MM.1S (cell line): ENCODE measurements at regions not wholly inside any gene's neighbourhood (a gene's known extent, or its start where the extent isn't known, plus 50 kb on each side); places are given as distances from the start of the nearest gene placed in this dataset.

Experiments
- DNase-seq: peaks from one replicate; pipeline ENCODE4 v3.0.0-alpha.2; 2015
- H2AFZ ChIP-seq: fragments of 300-600 bp; sonication (generic); 2 replicates; pipeline ENCODE4 v1.6.0; 2016; ENCODE audit warnings: antibody characterized with exemption, low read length
- H3F3A ChIP-seq: fragments of 300-600 bp; sonication (generic); 2 replicates; pipeline ENCODE4 v1.6.1; 2016; ENCODE audit warnings: mild to moderate bottlenecking, antibody characterized with exemption, low read length, moderate library complexity, mixed read lengths; ENCODE audit not compliant: insufficient read depth
- H3K27ac ChIP-seq: fragments of 300-600 bp; sonication (generic); 2 replicates; pipeline ENCODE4 v1.5.1; 2016; ENCODE audit warnings: mild to moderate bottlenecking, low read length
- H3K27me3 ChIP-seq: fragments of 300-600 bp; sonication (generic); replicated peaks from 2 replicates; pipeline ENCODE4 v1.6.0; 2016; ENCODE audit warnings: low read length; ENCODE audit not compliant: insufficient read depth
- H3K36me3 ChIP-seq: fragments of 300-600 bp; sonication (generic); replicated peaks from 2 replicates; pipeline ENCODE4 v1.6.1; 2016; ENCODE audit warnings: mild to moderate bottlenecking, low read length, mixed read lengths; ENCODE audit not compliant: insufficient read depth
- H3K4me1 ChIP-seq: fragments of 300-600 bp; sonication (generic); 2 replicates; pipeline ENCODE4 v1.6.1; 2016; ENCODE audit warnings: low read length, mixed read lengths
- H3K4me2 ChIP-seq: fragments of 300-600 bp; sonication (generic); 2 replicates; pipeline ENCODE4 v1.6.0; 2016; ENCODE audit warnings: low read depth, low read length
- H3K4me3 ChIP-seq: fragments of 300-600 bp; sonication (generic); 2 replicates; pipeline ENCODE4 v1.5.1; 2016; ENCODE audit warnings: low read length, mixed read lengths
- H3K79me2 ChIP-seq: fragments of 300-600 bp; sonication (generic); 2 replicates; pipeline ENCODE4 v1.6.1; 2016; ENCODE audit warnings: mixed run types, low read length, mixed read lengths
- H3K9ac ChIP-seq: fragments of 300-600 bp; sonication (generic); 2 replicates; pipeline ENCODE4 v1.6.1; 2016; ENCODE audit warnings: low read length, mixed read lengths
- H3K9me2 ChIP-seq: fragments of 300-600 bp; sonication (generic); replicated peaks from 2 replicates; pipeline ENCODE4 v1.6.1; 2016; ENCODE audit warnings: mild to moderate bottlenecking, low read length, mixed read lengths; ENCODE audit not compliant: insufficient read depth
- H3K9me3 ChIP-seq: fragments of 300-600 bp; sonication (generic); replicated peaks from 2 replicates; pipeline ENCODE4 v1.6.1; 2016; ENCODE audit warnings: mild to moderate bottlenecking, low read length, mixed read lengths; ENCODE audit not compliant: insufficient read depth
- H4K20me1 ChIP-seq: fragments of 300-600 bp; sonication (generic); 2 replicates; pipeline ENCODE4 v1.6.1; 2016; ENCODE audit warnings: mild to moderate bottlenecking, low read length, moderate library complexity, mixed read lengths; ENCODE audit not compliant: insufficient read depth
- EZH2 ChIP-seq: fragments of 300-600 bp; sonication (generic); optimal IDR thresholded peaks from 2 replicates; pipeline ENCODE3; 2017; ENCODE audit warnings: low read depth, mild to moderate bottlenecking, antibody characterized with exemption, low read length, mixed read lengths
- EZH2phosphoT487 ChIP-seq: fragments of 300-600 bp; sonication (generic); IDR thresholded peaks from 2 replicates; pipeline ENCODE4 v1.6.1; 2018; ENCODE audit warnings: antibody characterized with exemption, low read length
- TF ChIP-seq, protein P1 (sequence below): fragments of 300-600 bp; sonication (generic); IDR thresholded peaks from 2 replicates; pipeline ENCODE4 v1.5.1; 2016; ENCODE audit warnings: antibody characterized with exemption, low read length, mixed read lengths

DNA sequence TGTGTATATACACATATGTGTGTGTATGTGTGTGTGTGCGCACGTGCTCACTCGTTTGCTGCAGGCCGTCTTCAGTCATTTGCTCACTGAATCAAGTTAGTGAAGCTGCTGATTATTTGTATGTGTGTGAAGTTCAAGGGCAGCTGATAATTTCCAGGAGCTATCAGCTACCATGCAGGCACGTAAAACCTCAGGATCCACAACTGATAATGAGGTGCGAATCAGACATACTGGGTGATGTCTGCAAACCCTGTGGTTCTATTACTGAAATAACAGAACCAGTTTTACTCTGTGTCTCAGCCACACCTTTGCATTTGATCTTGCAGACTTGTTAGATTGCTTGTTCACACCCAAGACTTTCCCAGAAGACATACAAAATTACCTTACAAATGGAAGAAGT lies 257.6 kb downstream of the TAF11L14 start:
- Histone ChIP-seq H3K36me3 (no peaks in the 10 kb centered on the region), H3K9me3 (no peaks in the 10 kb centered on the region), H3K27ac (no peak overlapping the region), H3K79me2 (no peaks in the 10 kb centered on the region), H3F3A (no peaks in the 10 kb centered on the region), H3K4me2 (no peak overlapping the region), H3K9me2 (no peaks in the 10 kb centered on the region), H3K27me3 (no peaks in the 10 kb centered on the region), H3K9ac (no peak overlapping the region), H3K4me1 (no peaks in the 10 kb centered on the region), H2AFZ (no peak overlapping the region), H3K4me3 (no peak overlapping the region), H4K20me1 (no peaks in the 10 kb centered on the region)
- DNase-seq, result no peak
- TF ChIP-seq EZH2phosphoT487 (no peak), EZH2 (no peak)
- TF ChIP-seq, protein P1, sequence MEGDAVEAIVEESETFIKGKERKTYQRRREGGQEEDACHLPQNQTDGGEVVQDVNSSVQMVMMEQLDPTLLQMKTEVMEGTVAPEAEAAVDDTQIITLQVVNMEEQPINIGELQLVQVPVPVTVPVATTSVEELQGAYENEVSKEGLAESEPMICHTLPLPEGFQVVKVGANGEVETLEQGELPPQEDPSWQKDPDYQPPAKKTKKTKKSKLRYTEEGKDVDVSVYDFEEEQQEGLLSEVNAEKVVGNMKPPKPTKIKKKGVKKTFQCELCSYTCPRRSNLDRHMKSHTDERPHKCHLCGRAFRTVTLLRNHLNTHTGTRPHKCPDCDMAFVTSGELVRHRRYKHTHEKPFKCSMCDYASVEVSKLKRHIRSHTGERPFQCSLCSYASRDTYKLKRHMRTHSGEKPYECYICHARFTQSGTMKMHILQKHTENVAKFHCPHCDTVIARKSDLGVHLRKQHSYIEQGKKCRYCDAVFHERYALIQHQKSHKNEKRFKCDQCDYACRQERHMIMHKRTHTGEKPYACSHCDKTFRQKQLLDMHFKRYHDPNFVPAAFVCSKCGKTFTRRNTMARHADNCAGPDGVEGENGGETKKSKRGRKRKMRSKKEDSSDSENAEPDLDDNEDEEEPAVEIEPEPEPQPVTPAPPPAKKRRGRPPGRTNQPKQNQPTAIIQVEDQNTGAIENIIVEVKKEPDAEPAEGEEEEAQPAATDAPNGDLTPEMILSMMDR, result no peak

DNA sequence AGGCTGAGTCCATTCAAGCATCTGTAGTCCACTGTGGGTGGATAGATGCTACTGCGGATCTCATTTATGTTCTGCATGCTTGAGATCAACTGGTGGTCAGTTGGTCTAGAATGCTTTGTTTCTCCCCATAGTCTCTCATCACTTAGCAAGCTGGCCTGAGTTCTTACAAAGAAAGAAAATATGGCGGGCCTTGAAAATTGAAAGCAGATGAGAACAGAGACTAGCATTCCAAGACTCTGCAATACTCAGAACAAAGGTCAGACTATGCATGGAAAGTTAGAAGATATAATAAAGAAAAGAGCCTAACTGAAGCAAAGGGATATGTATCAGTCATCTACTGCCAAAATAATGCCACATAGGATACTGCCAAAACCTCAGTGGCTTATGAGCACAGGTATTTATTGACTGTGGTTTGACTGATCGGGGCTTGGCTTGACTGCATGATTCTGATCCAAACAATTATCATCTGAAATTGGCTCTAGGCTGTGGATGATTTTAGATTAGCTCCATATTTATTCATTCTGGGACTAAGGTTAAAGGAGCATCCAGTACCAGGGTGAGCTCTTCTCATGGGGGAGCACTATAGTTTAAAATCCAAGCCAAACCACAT lies 258.9 kb downstream of the TAF11L14 start:
- Histone ChIP-seq H3K27me3 (no peaks in the 10 kb centered on the region), H3K9me3 (no peaks in the 10 kb centered on the region), H3K4me1 (no peaks in the 10 kb centered on the region), H3K4me2 (no peak overlapping the region), H3K4me3 (no peak overlapping the region), H3K79me2 (no peaks in the 10 kb centered on the region), H3K36me3 (no peaks in the 10 kb centered on the region), H4K20me1 (no peaks in the 10 kb centered on the region), H3K9ac (no peak overlapping the region), H3K27ac (no peak overlapping the region), H2AFZ (no peak overlapping the region), H3F3A (no peaks in the 10 kb centered on the region), H3K9me2 (no peaks in the 10 kb centered on the region)
- TF ChIP-seq EZH2phosphoT487, result no peak
- TF ChIP-seq EZH2, result no peak
- TF ChIP-seq, protein P1, result no peak
- DNase-seq, result no peak

DNA sequence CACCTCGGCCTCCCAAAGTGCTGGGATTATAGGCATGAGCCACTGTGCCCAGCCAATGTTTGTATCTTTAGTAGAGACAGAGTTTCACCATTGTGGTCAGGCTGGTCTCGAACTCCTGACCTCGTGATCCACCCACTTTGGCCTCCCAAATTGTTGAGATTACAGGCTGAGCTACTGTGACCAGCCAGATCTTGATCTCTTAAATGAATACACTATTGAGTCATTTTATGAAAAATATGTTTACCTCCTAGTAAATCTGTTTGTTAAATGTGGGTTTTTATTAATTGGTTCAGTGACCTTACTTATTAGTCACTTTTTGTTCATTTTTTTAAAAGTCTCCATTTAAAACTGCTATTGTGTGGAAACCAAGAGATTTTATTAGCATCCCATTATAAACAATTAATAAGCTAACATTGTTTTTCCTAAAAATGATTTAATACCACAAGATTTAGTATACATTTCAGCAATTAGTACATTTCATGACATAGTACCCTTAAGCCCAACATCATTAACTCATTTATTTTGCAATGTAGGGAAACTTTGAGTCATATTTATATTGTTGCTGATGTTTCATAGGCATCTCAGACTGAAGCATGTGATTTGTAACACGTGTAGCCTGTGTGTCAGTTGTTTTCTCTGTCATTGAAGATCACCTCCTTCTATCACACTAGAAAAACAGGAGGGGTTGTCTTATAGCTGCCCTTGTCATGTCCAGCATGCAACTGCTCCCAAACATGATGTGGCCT lies 261.2 kb downstream of the TAF11L14 start:
- no peak overlapping the region for H3K9ac ChIP-seq
- H3F3A ChIP-seq, result no peaks in the 10 kb centered on the region
- H4K20me1 ChIP-seq, result no peaks in the 10 kb centered on the region
- H3K27me3 ChIP-seq, result no peaks in the 10 kb centered on the region
- no peak overlapping the region for H2AFZ ChIP-seq
- no peaks in the 10 kb centered on the region for H3K79me2 ChIP-seq
- H3K4me1 ChIP-seq, result no peaks in the 10 kb centered on the region
- TF ChIP-seq EZH2 (no peak), EZH2phosphoT487 (no peak)
- TF ChIP-seq, protein P1, result no peak
- DNase-seq, result no peak
- H3K4me2 ChIP-seq, result no peak overlapping the region
- no peak overlapping the region for H3K27ac ChIP-seq
- H3K9me2 ChIP-seq, result no peaks in the 10 kb centered on the region
- no peaks in the 10 kb centered on the region for H3K36me3 ChIP-seq
- H3K4me3 ChIP-seq, result no peak overlapping the region
- H3K9me3 ChIP-seq, result no peaks in the 10 kb centered on the region
